ENCODE measurements at regions not wholly inside any gene's neighbourhood (a gene's known extent, or its start where the extent isn't known, plus 50 kb on each side); places are given as distances from the start of the nearest gene placed in this dataset.

DNA sequence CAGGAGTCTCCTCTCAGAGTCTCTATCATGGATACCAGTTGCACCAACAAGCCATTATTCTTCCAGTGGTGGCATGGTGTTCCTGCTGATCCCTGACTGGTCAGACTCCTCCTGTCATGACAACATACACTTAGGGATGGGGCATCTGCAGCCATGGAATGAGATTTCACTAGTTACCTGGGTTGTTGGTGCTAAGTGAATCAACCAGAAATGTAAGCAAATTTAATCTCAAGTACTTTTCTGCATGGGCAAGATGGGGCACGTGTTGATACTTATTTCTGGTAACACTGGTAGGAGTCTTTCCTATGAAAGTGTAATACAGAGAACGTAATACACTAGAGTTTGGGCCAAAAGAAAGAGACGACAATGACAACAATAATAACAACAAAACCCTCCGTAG lies 211.5 kb upstream of the FOXN3 start:
- ChIA-PET CTCF (no interaction called here), POLR2A (ENCODE audit: low non-redundant PET) (no interaction called here)
- Histone ChIP-seq H3K36me3 (ENCODE audit: insufficient read depth, low read length, poor library complexity, severe bottlenecking) (no peaks in the 10 kb centered on the region), H3K4me3 (ENCODE audit: low read depth, low read length, poor library complexity, severe bottlenecking) (no peak overlapping the region), H3K27me3 (replicated peaks; ENCODE audit: insufficient read depth, low read depth, low read length, poor library complexity) (no peaks in the 10 kb centered on the region), H3K9me3 (ENCODE audit: low read depth, low read length, poor library complexity, severe bottlenecking) (no peaks in the 10 kb centered on the region), H3K4me1 (ENCODE audit: insufficient read depth, low read length, poor library complexity, severe bottlenecking) (no peaks in the 10 kb centered on the region), H3K27ac (ENCODE audit: low read depth, low read length, poor library complexity, severe bottlenecking) (no peak overlapping the region)
- no peak for TF ChIP-seq EZH2 (IDR thresholded peaks at IDR 0.05; ENCODE audit: borderline replicate concordance, low read depth, low read length, poor library complexity, severe bottlenecking)
- no peak for TF ChIP-seq CTCF (conservative IDR thresholded peaks at IDR 0.05; ENCODE audit: low read depth, low read length)
- no TSS peak for BruUV-seq (replicated peaks)
- intact Hi-C loops (cut with micrococcal nuclease; ENCODE audit: unreplicated experiment), result no loop called here
- DNase-seq (ENCODE audit: low spot score), result no peak

GRCh38 chr14:89626233-89626806 lies 209.3 kb upstream of the FOXN3 start:
- no peak for DNase-seq (ENCODE audit: low spot score)
- ChIA-PET POLR2A (ENCODE audit: low non-redundant PET) (no interaction called here), CTCF (no interaction called here)
- intact Hi-C loops (cut with micrococcal nuclease; ENCODE audit: unreplicated experiment), result no loop called here
- no TSS peak for BruUV-seq (replicated peaks)
- Histone ChIP-seq H3K27ac (ENCODE audit: low read depth, low read length, poor library complexity, severe bottlenecking) (no peak overlapping the region), H3K9me3 (ENCODE audit: low read depth, low read length, poor library complexity, severe bottlenecking) (no peaks in the 10 kb centered on the region), H3K36me3 (ENCODE audit: insufficient read depth, low read length, poor library complexity, severe bottlenecking) (no peaks in the 10 kb centered on the region), H3K4me3 (ENCODE audit: low read depth, low read length, poor library complexity, severe bottlenecking) (no peak overlapping the region), H3K27me3 (replicated peaks; ENCODE audit: insufficient read depth, low read depth, low read length, poor library complexity) (no peaks in the 10 kb centered on the region), H3K4me1 (ENCODE audit: insufficient read depth, low read length, poor library complexity, severe bottlenecking) (no peaks in the 10 kb centered on the region)
- TF ChIP-seq EZH2 (IDR thresholded peaks at IDR 0.05; ENCODE audit: borderline replicate concordance, low read depth, low read length, poor library complexity, severe bottlenecking) (no peak), CTCF (conservative IDR thresholded peaks at IDR 0.05; ENCODE audit: low read depth, low read length) (no peak)

DNA sequence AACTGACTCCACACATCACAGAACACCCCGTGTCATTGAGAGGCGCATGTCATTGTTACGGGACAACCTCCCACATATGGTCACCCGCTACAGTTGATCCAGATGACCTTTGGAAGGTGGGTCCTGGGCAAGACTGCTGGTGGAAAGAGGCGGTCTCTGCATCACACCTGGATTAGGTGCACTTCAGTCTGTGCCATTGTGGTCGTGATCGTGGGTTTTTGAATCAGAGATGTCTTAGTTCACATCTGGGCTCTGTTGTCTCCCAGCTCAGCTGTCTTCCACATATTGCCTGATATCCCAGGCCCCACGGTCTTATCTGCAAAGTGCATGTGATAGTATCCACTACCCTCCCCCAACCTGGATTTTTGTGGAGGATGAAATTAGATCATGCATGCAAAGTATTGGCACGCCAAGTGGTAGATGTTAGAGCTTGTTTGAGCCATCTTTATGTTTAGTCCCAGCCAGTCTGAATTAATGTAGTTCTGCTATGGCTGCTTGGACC lies 208.7 kb upstream of the FOXN3 start:
- intact Hi-C loops (cut with micrococcal nuclease; ENCODE audit: unreplicated experiment), result no loop called here
- Histone ChIP-seq H3K4me1 (ENCODE audit: insufficient read depth, low read length, poor library complexity, severe bottlenecking) (no peaks in the 10 kb centered on the region), H3K36me3 (ENCODE audit: insufficient read depth, low read length, poor library complexity, severe bottlenecking) (no peaks in the 10 kb centered on the region), H3K9me3 (ENCODE audit: low read depth, low read length, poor library complexity, severe bottlenecking) (no peaks in the 10 kb centered on the region), H3K27ac (ENCODE audit: low read depth, low read length, poor library complexity, severe bottlenecking) (no peak overlapping the region), H3K27me3 (replicated peaks; ENCODE audit: insufficient read depth, low read depth, low read length, poor library complexity) (no peaks in the 10 kb centered on the region), H3K4me3 (ENCODE audit: low read depth, low read length, poor library complexity, severe bottlenecking) (no peak overlapping the region)
- BruUV-seq (replicated peaks), result no TSS peak
- DNase-seq (ENCODE audit: low spot score), result no peak
- TF ChIP-seq EZH2 (IDR thresholded peaks at IDR 0.05; ENCODE audit: borderline replicate concordance, low read depth, low read length, poor library complexity, severe bottlenecking), result no peak
- no peak for TF ChIP-seq CTCF (conservative IDR thresholded peaks at IDR 0.05; ENCODE audit: low read depth, low read length)
- ChIA-PET CTCF (no interaction called here), POLR2A (ENCODE audit: low non-redundant PET) (no interaction called here)
